ENCODE measurements at regions not wholly inside any gene's neighbourhood (a gene's known extent, or its start where the extent isn't known, plus 50 kb on each side); places are given as distances from the start of the nearest gene placed in this dataset.

DNA sequence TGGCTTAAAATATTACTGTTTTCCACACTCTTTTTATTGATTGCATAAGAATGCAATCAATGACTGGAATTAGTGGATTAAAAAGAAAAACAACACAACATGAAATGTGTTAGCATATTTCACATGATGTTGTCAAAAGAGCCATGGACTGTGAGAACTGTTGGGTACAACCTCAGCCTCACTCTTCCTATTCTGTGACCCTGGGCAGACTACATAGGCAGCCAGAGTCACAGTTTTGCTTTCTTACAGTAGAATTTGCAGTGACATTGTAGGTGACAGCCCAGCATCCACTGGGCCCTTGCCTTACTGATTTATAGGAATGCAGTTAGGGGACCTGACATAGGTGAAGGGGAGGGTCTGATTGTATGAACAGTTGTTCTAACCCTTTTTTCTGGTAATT lies 471.4 kb upstream of the SLC35B3 start:
- Histone ChIP-seq H3K27me3 (no peaks in the 10 kb centered on the region), H3K4me3 (replicated peaks in 1 of 3) (no peak overlapping the region), H3K27ac (no peak overlapping the region), H3K9me3 (no peaks in the 10 kb centered on the region), H3K4me1 (no peaks in the 10 kb centered on the region), H3K36me3 (no peaks in the 10 kb centered on the region)
- TF ChIP-seq, protein P1, sequence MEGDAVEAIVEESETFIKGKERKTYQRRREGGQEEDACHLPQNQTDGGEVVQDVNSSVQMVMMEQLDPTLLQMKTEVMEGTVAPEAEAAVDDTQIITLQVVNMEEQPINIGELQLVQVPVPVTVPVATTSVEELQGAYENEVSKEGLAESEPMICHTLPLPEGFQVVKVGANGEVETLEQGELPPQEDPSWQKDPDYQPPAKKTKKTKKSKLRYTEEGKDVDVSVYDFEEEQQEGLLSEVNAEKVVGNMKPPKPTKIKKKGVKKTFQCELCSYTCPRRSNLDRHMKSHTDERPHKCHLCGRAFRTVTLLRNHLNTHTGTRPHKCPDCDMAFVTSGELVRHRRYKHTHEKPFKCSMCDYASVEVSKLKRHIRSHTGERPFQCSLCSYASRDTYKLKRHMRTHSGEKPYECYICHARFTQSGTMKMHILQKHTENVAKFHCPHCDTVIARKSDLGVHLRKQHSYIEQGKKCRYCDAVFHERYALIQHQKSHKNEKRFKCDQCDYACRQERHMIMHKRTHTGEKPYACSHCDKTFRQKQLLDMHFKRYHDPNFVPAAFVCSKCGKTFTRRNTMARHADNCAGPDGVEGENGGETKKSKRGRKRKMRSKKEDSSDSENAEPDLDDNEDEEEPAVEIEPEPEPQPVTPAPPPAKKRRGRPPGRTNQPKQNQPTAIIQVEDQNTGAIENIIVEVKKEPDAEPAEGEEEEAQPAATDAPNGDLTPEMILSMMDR (IDR thresholded peaks at IDR 0.05) = no peak
- intact Hi-C loops (cut with DNase I) = no loop called here
- no peak for DNase-seq

DNA sequence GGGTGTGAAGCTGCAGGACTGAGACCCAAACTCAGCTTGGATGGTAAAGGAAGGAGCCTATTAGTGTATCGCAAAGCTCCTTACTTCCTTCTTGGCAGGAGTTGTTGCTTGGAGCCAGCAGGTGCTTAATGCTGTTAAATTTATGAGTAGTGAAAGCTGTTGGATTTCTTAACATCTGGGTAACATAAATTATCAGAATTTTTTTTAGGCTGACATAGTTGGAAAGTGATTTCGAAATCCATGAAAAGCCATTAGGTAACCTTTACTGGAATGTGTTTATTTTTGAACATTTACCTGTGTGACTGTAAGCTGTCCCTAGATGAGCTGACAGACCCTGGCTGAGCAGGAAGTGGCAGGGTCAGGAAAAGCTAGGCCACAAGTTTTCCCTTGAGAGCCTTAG lies 470.4 kb upstream of the SLC35B3 start:
- DNase-seq = no peak
- TF ChIP-seq, protein P1 (IDR thresholded peaks at IDR 0.05) = no peak
- TF ChIP-seq POLR2A (IDR thresholded peaks at IDR 0.05) = no peak
- WGBS, 2 donors = 46 to 63% methylated on average over 2 of the region's 2 CpGs
- Histone ChIP-seq H3K27ac (no peak overlapping the region), H3K4me1 (no peaks in the 10 kb centered on the region), H3K9me3 (no peaks in the 10 kb centered on the region), H3K27me3 (no peaks in the 10 kb centered on the region), H3K36me3 (no peaks in the 10 kb centered on the region), H3K4me3 (replicated peaks in 1 of 3) (no peak overlapping the region)
- intact Hi-C loops (cut with DNase I) = no loop called here

DNA sequence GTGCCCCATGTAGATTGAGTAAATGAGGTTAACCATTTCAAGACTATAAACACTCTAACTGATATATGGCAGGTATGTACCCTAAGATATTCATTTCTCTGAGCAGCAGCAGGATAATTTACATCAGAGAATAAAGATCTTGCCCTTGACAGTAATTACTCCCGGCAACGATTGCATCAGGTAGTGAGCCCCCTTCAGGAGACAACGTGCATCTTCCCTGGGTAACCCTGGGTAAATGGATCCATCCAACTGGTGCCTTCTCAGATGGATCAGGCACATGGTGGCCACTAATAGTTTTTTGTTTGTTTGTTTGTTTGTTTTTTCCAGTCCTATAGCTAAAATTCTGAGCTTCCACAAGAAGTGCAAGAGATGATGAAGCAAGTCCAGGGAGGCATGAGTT lies 469.4 kb upstream of the SLC35B3 start:
- no peak overlapping the region for H3K4me3 ChIP-seq (replicated peaks in 1 of 3)
- H3K4me1 ChIP-seq = no peaks in the 10 kb centered on the region
- no peak for TF ChIP-seq POLR2A (IDR thresholded peaks at IDR 0.05)
- TF ChIP-seq, protein P1 (IDR thresholded peaks at IDR 0.05) = no peak
- H3K27me3 ChIP-seq = no peaks in the 10 kb centered on the region
- H3K36me3 ChIP-seq = no peaks in the 10 kb centered on the region
- H3K9me3 ChIP-seq = no peaks in the 10 kb centered on the region
- H3K27ac ChIP-seq = no peak overlapping the region
- WGBS, 2 donors = 48% methylated on average over 3 of the region's 3 CpGs
- intact Hi-C loops (cut with DNase I) = no loop called here
- no peak for DNase-seq

DNA sequence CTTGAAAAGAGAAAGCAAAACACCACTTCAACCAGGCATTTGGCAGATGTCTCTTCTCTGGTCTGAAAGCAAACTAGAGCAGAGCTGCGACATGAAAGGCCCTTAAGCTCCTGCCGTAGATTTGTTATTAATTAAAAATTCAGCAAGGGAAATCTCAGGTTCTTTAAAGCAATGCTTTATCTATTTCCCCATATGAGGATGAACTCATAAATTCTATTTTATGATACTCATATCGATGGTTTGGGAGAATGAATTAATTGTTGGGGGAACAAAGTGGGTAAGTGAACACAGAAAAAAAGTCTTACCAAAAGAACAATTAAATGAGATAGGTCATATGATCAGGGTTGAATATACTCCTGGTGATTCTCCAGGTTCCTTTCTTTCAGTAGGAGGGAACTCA lies 464.7 kb upstream of the SLC35B3 start:
- 57 to 69% methylated on average over 3 of the region's 3 CpGs for WGBS, 2 donors
- intact Hi-C loops (cut with DNase I) = no loop called here
- no peak overlapping the region for H3K4me3 ChIP-seq (replicated peaks in 1 of 3)

DNA sequence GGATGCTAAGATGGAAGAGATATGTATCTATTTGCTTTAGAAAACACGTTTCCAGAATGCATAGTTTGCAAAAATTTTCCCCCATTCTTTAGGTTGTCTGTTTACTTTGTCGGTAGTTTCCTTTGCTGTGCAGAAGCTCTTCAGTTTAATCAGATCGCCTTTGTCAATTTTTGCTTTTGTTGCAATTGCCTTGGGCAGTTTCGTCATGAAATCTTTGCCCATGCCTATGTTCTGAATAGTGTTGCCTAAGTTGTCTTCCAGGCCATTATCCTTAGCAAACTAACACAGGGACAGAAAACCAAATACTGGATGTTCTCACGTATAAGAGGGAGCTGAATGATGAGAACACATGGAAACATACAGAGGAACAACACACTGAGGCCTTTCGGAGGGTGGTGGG lies 454.2 kb upstream of the SLC35B3 start:
- 70 to 76% methylated on average over 6 of the region's 6 CpGs for WGBS, 2 donors

More for the DNA sequence above, 464.7 kb upstream of the SLC35B3 start:
- Histone ChIP-seq H3K27me3 (no peaks in the 10 kb centered on the region), H3K36me3 (no peaks in the 10 kb centered on the region), H3K4me1 (no peaks in the 10 kb centered on the region), H3K27ac (no peak overlapping the region), H3K9me3 (no peaks in the 10 kb centered on the region)
- TF ChIP-seq, protein P1 (IDR thresholded peaks at IDR 0.05) = no peak
- no peak for TF ChIP-seq POLR2A (IDR thresholded peaks at IDR 0.05)
- DNase-seq = no peak

More for the DNA sequence above, 454.2 kb upstream of the SLC35B3 start:
- no peaks in the 10 kb centered on the region for H3K9me3 ChIP-seq
- H3K36me3 ChIP-seq = no peaks in the 10 kb centered on the region
- no peaks in the 10 kb centered on the region for H3K4me1 ChIP-seq
- no peak for DNase-seq
- intact Hi-C loops (cut with DNase I) = no loop called here
- no peak overlapping the region for H3K4me3 ChIP-seq (replicated peaks in 1 of 3)
- H3K27ac ChIP-seq = no peak overlapping the region
- H3K27me3 ChIP-seq = no peaks in the 10 kb centered on the region
- TF ChIP-seq, protein P1 (IDR thresholded peaks at IDR 0.05) = no peak
- TF ChIP-seq POLR2A (IDR thresholded peaks at IDR 0.05) = no peak
